Dermis microvascular lymphatic vessel endothelial cell (primary cell): ENCODE measurements at regions not wholly inside any gene's neighbourhood (a gene's known extent, or its start where the extent isn't known, plus 50 kb on each side); places are given as distances from the start of the nearest gene placed in this dataset.

ENCODE experiments used
- DNase-seq, 2 donors: peaks; one replicate each; pipeline versions ENCODE4 v3.0.0 to v3.0.0-alpha.2; 2010; ENCODE audit warnings: low read depth in 2 of 2

- DNase-seq, result no peak
Observed at GRCh38 chr1:209008586-209008985, 574.9 kb upstream of the CAMK1G start.

- DNase-seq, result no peak
Observed at GRCh38 chr1:209010475-209011230, 572.9 kb upstream of the CAMK1G start.

GRCh38 chr1:209012443-209013196 lies 570.9 kb upstream of the CAMK1G start:
- no peak for DNase-seq

GRCh38 chr1:209015092-209015491 lies 568.4 kb upstream of the CAMK1G start:
- no peak for DNase-seq

GRCh38 chr1:209021622-209022021 lies 561.9 kb upstream of the CAMK1G start:
- no peak for DNase-seq

GRCh38 chr1:209023790-209024189 lies 559.7 kb upstream of the CAMK1G start:
- DNase-seq, result no peak

GRCh38 chr1:209029737-209030136 lies 553.8 kb upstream of the CAMK1G start:
- peak in 1 of 2 donors; percentile 17 for DNase-seq

- no peak for DNase-seq
Observed at GRCh38 chr1:209030454-209031167, 552.9 kb upstream of the CAMK1G start.

GRCh38 chr1:209037064-209037463 lies 546.5 kb upstream of the CAMK1G start:
- DNase-seq, result no peak

GRCh38 chr1:209038316-209038715 lies 545.2 kb upstream of the CAMK1G start:
- no peak for DNase-seq

GRCh38 chr1:209038735-209039134 lies 544.8 kb upstream of the CAMK1G start:
- no peak for DNase-seq

- no peak for DNase-seq
Observed at GRCh38 chr1:209040351-209040750, 543.2 kb upstream of the CAMK1G start.

GRCh38 chr1:209041927-209042326 lies 541.6 kb upstream of the CAMK1G start:
- DNase-seq, result no peak

GRCh38 chr1:209042413-209042812 lies 541.1 kb upstream of the CAMK1G start:
- DNase-seq, result no peak

- DNase-seq, result no peak
Observed at GRCh38 chr1:209045331-209046057, 538.0 kb upstream of the CAMK1G start.

GRCh38 chr1:209046058-209046417 lies 537.5 kb upstream of the CAMK1G start:
- DNase-seq, result no peak

- no peak for DNase-seq
Observed at GRCh38 chr1:209046935-209047334, 536.6 kb upstream of the CAMK1G start.

- DNase-seq, result no peak
Observed at GRCh38 chr1:209048941-209049669, 534.4 kb upstream of the CAMK1G start.

GRCh38 chr1:209051570-209051969 lies 531.9 kb upstream of the CAMK1G start:
- DNase-seq, result no peak

GRCh38 chr1:209053587-209053986 lies 529.9 kb upstream of the CAMK1G start:
- DNase-seq, result no peak

GRCh38 chr1:209057083-209057482 lies 526.4 kb upstream of the CAMK1G start:
- DNase-seq, result no peak
